ENCODE measurements at regions not wholly inside any gene's neighbourhood (a gene's known extent, or its start where the extent isn't known, plus 50 kb on each side); places are given as distances from the start of the nearest gene placed in this dataset.
A peak's percentile ranks its signal among the peaks of the same experiment; 100 is the strongest.
"Not testable (repeated sequence)": the region's sequence is repeated elsewhere in the genome, so short reads cannot be mapped to it uniquely, and the experiment has no call there.

- peak; percentile 56 to 89 for DNase-seq
Observed at GRCh38 chr2:95728878-95729596, 137.2 kb downstream of the TRIM43 start.

DNA sequence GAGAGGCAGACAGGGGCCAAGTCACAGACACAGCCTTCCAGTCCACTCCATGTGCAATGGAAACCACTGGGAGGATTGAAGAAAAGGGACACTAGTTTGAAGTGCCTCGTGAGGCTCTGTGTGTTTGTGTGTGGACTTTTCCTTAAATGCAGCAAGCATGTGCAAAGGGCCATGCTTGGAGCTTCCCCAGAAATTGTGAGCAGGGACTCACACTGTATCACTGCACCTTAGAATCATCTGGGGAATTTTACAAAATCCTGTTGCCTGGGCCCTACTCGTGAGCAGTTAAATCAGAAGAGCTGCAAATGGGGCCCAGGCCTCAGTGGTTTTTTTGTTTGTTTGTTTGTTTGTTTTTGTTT is 137.8 kb downstream of the TRIM43 start:
- DNase-seq = no peak

- DNase-seq = no peak
Observed at GRCh38 chr2:95730813-95731212, 139.0 kb downstream of the TRIM43 start.

DNA sequence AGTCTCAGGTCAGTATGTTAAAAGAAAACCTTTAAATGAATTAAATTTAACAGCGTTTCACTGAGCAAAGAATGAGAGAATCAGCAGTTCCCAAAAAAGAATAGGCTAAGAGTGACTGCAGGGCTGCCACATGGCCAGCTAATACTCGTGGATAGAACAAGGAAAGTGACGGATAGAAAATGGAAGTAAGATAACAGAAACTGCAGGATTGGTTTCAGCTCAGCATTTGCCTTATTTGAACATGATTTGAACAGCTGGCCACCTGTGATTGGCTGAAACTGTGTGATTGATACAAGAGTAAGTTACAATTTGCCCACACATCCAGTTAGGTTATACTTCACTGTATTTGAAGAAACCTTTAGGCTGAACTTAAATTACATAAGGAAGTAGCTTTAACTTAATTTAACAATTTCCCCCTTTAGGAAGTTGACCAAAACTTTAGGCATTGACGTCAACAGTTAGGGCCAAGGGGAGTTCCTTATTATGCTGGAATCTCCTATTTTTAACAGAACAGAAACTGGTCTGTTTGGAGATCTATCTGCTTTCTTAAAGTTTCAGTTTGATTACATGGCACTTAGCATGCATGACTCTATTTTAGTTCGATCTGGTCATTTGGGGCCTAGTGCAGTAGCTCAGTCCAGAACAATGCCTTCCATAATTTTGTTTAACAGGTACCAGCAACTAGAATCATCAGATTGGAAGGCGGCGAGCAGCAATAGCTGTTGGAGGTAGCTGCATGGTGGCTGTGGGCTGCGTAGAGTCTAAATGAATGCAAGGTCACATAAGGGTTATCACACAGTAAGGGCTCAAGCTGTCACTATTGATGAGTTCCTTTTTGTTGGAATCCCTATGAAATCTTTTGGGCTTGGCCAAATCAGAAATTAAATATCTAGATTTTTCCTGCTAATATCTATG is 143.4 kb downstream of the TRIM43 start:
- DNase-seq = no peak

DNA sequence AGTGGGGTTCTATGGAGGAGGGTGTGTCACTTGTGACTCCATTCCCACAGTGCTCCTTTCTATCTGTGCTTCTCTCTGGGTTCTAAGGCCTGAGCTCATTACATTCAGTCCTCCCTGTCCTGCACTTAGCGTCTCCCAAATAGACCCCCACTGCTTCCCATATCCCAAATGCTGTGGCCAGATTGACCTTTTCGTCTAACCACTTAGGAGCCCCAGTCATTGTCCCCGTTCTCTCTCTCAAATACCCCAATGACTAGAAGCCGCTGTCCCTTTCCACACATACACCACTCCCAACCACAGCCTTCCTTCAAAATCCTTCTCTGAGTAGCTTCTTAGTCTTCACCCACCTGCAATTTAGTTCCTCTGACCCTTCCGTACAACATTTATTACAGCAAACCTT is 146.5 kb downstream of the TRIM43 start:
- DNase-seq = no peak

DNA sequence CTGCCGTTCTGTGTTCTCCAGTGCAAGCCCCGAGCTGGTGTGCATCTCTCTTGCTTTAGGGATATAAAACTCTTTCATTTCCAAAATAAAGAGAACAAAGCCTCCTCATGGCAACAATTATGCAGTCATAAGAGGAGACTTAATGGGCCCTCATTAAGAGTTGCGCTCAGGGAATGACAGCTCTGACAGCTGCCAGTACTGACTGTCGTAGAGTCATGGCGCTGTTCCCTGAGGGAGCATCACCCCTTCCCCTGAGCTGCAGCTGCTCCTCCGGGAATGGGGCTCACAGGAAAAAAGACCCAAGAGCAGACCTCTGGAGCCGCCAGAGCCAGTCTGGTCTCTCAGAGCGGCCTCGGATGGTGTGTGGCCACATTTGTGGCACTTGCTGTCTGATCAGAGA is 160.3 kb downstream of the TRIM43 start:
- peak; percentile 22 to 36 for DNase-seq

DNA sequence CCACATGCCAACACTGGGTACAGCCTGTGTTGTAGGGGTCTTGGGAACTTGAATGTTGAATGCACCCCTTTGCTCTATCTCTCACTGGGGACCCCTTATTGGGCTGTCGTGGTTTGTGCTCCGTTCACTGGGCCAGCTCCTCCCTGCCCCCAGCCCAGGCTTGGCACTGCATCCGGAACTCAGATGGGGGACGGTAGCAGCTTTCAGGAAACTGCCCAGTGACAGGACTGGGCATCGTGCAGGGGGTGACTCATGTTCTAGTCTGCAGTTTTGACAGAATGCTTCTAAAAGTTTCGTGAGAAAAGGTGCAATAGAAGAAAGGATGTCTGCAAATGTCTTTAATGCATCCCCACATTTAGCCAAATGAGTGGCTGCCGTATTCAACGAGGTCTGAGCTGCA is 162.0 kb downstream of the TRIM43 start:
- DNase-seq = not testable (repeated sequence)

DNA sequence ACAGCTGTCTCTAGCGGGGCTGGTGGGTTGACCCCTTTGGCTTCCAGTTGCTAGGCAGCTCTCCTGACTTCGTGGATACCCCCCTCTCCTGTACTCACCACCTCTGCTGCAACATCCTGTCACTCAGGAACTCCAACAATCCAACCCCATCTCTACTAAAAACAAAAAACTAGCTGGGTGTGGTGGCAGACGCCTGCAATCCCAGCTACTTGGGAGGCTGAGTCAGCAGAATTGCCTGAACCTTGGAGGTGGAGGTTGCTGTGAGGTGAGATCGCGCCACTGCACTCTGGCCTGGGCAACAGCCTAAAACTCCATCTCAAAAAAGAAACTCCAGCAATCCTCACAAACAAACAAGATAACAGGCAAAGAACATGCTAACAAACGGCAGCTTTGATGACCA is 162.4 kb downstream of the TRIM43 start:
- not testable (repeated sequence) for DNase-seq

- not testable (repeated sequence) for DNase-seq
Observed at GRCh38 chr2:95754819-95755563, 163.2 kb downstream of the TRIM43 start.

DNA sequence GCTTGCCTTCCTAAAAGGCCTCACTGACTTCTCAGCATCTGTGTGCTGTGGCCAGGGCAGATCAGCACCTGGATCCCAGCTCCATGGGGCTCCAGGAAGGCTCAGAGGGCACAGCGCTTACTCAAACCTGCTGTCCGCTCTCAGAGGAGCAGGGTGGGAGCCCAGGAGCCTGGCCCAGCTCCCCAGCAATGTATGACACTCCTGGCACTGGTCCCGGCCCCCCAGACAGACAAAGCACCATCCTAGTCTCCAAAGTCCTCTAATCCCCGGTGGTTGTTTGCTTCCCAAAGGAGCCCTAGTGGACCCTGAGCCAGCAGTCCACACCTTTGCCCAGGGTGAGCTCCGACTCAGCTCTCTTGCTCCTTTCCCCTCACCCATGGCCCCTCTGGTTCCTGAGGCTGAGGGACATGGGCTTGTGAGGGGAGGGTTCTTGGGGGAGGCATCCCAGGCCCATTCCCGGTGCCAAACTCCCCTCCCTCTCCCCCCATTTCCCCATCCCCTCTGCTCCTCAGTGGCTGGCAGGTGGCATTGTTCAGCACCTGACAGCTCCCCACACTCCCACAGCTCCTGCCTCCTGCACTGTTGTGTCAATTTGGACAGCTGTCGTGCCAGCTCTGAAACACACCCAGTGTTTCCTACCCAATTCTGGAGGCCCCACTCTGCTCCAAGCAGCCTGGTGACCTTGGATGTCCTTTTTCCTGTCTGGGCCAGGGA is 164.3 kb downstream of the TRIM43 start:
- not testable (repeated sequence) for DNase-seq

- DNase-seq = no peak
Observed at GRCh38 chr2:95757988-95758387, 166.2 kb downstream of the TRIM43 start.

DNA sequence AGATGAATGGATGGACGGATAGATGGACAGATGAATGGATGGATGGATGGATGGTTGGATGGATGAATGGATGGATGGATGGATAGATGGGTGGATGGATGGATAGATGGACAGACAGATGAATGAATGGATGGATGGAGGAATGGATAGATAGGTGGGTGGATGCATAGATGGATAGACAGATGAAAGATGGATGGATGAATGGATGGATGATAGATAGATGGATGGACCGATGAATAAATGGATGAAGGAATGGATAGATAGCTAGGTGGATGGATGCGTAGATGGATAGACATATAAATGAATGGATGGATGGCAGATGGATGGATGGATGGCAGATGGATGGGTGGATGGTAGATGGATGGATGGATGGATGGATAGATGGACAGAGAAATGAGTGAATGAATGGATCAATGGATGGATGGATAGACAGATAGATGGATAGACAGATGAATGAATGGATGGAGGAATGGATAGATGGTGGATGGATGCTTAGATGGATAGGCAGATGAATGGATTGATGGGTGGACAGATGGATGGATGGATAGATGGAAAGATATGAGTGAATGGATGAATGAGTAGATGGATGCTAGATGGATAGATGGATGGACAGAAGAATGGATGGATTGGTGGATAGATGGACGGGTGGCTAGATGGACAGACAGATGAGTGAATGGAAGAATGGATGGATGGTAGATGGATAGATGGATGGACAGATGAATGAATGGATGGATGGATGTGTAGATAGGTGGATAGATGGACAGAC is 167.9 kb downstream of the TRIM43 start:
- DNase-seq = no peak

DNA sequence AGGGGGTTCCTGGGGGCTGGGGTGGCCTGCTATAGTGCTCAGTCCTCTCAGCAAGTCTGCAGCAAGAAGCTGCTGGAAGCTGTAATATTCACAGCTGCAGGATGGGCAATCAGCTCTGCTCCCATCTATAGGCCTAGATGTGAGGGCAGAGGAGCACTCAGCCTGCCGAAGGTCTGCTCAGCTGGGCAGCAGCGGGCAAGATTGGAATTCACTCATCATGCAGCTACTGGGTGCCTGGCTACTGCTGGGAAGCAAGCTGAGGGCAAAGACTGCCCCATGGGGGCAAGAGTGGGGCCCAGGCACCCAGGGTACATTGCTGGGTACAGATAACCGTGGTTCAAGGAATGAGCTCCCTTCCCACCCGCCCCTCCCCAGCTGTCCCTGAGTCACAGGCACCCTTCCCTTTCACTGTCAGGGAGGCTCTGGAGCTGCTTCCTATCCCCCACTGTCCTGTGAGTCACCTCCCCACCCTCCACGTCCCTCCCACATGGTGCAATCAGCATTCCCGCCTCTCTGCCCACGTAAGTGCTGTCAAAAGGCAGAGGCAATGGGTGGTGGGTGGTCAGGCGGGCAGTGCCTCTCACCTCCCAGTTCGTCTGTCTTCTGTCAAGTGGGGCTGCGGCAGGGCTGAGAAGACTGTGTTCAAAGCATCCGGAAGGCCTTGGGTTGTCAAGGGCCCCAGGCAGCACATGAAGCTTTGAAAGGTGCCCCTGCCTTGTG is 169.2 kb downstream of the TRIM43 start:
- DNase-seq = no peak

- DNase-seq = no peak
Observed at GRCh38 chr2:95761556-95761955, 169.8 kb downstream of the TRIM43 start.

DNA sequence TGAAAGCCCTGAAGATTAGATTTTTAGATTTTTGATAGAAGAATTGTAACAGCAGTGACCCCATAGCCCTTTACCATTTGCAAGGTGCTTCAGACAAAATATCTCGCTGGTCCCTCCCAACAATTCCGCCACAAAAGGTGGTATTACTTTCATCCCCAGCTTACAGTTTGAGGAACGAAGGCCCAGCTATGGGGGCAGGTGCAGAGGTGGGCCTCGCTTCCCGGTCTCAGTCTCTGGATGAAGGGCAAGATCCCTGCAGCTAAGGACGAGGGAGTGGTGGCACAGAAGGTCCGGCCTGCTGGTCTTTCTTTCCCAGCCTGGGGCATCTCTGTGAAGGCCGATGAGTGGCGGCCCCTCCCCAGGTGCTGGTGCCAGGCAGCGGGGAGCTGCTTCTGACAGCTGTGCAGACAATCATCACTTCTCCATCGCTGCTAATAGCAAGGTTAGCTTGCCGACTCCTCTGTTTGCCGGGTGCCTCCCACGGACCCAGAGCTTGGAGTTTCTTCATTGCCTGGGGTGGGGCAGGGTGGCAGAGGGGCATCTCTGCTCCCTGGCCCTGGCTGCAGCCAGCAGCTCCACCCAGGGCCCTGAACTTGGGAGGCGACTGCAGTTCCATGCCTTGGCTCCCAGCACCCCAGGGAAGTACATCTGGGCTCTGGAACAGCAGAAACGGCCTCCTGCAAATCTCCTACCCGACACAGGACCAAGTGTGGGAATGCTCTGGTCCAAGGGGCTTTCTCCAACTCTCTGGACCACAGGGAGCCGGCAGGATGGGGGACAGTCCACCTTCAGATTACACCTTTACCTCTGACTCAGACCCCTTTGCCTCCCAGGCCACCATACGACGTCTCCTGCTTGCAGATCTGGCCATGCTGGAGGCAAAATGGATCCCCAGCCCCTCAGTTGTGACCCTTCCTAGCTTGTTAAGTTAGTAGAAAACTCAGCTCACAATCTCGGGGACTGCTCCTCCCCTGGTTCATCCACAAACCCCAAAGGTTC is 170.5 kb downstream of the TRIM43 start:
- DNase-seq = not testable (repeated sequence)

DNA sequence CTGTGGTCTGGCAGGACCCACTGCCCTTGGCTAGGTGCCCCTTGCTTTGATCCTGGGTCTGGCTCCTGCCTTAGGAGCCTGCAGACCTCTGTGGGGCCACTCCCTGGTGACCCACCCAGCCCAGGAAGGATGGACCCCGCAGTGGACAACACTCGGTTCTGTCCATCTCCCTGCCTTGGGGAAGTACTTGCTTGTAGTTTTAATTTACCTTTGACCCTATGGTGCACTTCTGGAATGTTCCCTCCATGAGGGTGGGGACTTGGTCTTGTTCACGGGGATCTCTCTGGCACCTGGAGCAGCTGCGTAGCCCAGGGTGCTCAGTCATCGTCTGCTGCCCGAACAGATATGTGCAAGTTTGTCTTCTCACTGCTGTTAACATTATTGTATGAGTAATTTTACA is 171.3 kb downstream of the TRIM43 start:
- not testable (repeated sequence) for DNase-seq

GRCh38 chr2:95764966-95765365 is 173.2 kb downstream of the TRIM43 start:
- not testable (repeated sequence) for DNase-seq

GRCh38 chr2:95765925-95766910 is 174.4 kb downstream of the TRIM43 start:
- not testable (repeated sequence) for DNase-seq

- DNase-seq = not testable (repeated sequence)
Observed at GRCh38 chr2:95767531-95767930, 175.7 kb downstream of the TRIM43 start.

All from NCI-H524 (cell line).